NCI-H1105 (cell line): ENCODE measurements at regions not wholly inside any gene's neighbourhood (a gene's known extent, or its start where the extent isn't known, plus 50 kb on each side); places are given as distances from the start of the nearest gene placed in this dataset.

Experiments used
- DNase-seq: peaks from one replicate; lab custom pipeline; 2025; lab: John Stamatoyannopoulos, UW

- no peak for DNase-seq
Observed at GRCh38 chr9:108676355-108676754, 179.4 kb downstream of the ACTL7B start.

- DNase-seq, result no peak
Observed at GRCh38 chr9:108675708-108676107, 180.1 kb downstream of the ACTL7B start.

- DNase-seq, result no peak
Observed at GRCh38 chr9:108674766-108675530, 180.8 kb downstream of the ACTL7B start.

GRCh38 chr9:108673386-108673785, 182.4 kb downstream of the ACTL7B start:
- no peak for DNase-seq

GRCh38 chr9:108672475-108673190, 183.2 kb downstream of the ACTL7B start:
- DNase-seq, result no peak

GRCh38 chr9:108671794-108672193, 184.0 kb downstream of the ACTL7B start:
- DNase-seq, result no peak

- no peak for DNase-seq
Observed at GRCh38 chr9:108671176-108671575, 184.6 kb downstream of the ACTL7B start.

- DNase-seq, result no peak
Observed at GRCh38 chr9:108668938-108669335, 186.8 kb downstream of the ACTL7B start.

GRCh38 chr9:108668191-108668937, 187.4 kb downstream of the ACTL7B start:
- DNase-seq, result no peak

- DNase-seq, result no peak
Observed at GRCh38 chr9:108666240-108666784, 189.5 kb downstream of the ACTL7B start.

- no peak for DNase-seq
Observed at GRCh38 chr9:108665521-108666239, 190.1 kb downstream of the ACTL7B start.

- no peak for DNase-seq
Observed at GRCh38 chr9:108664309-108665255, 191.2 kb downstream of the ACTL7B start.

- DNase-seq, result no peak
Observed at GRCh38 chr9:108663422-108663821, 192.4 kb downstream of the ACTL7B start.

- DNase-seq, result no peak
Observed at GRCh38 chr9:108662956-108663355, 192.8 kb downstream of the ACTL7B start.

- no peak for DNase-seq
Observed at GRCh38 chr9:108662091-108662875, 193.5 kb downstream of the ACTL7B start.

- no peak for DNase-seq
Observed at GRCh38 chr9:108656566-108656965, 199.2 kb downstream of the ACTL7B start.

- no peak for DNase-seq
Observed at GRCh38 chr9:108655818-108656217, 200.0 kb downstream of the ACTL7B start.

GRCh38 chr9:108654566-108654965, 201.2 kb downstream of the ACTL7B start:
- DNase-seq, result no peak

- no peak for DNase-seq
Observed at GRCh38 chr9:108652851-108653250, 202.9 kb downstream of the ACTL7B start.

GRCh38 chr9:108650826-108651225, 205.0 kb downstream of the ACTL7B start:
- no peak for DNase-seq
